ENCODE measurements at regions not wholly inside any gene's neighbourhood (a gene's known extent, or its start where the extent isn't known, plus 50 kb on each side); places are given as distances from the start of the nearest gene placed in this dataset.
"Not testable (repeated sequence)": the region's sequence is repeated elsewhere in the genome, so short reads cannot be mapped to it uniquely, and the experiment has no call there.

DNA sequence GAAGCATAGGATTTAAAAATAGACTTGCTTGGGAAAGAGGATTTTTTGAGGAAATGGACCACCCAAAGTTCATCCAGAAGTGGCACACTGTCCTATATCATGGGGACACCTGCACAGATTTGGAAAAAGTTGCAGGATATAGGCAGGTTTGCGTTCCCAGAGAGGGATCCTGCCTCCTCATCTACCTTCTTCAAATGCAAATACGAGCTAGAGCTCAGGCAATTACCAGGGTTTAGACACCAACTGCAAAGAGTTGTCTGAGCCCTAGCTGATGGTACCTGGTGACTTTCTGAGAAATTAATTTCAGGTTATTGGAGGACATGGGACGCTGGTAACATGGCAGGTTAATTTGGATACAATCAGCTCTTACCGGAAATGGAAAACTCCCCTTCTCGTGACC, 423.7 kb upstream of the MTPN start:
- DNase-seq = no peak

DNA sequence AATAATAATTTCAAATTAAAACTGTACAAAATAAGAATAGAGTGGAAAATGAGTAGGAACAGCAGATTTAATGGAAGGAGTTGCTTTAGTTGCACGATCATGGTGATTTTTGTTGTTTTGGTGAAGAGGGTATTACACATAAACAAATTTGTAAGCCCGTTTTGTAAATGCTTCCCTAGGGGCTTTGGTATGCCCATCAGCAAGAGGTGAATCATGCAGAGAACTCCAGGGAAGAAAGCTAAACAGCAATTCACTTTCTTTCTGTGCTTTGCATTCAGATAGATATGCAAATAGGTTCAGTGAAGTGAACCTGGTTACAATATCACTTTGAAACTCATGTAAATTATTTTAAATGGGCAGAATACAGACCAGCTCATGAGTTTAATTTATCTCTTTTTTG, 422.2 kb upstream of the MTPN start:
- DNase-seq = no peak

DNA sequence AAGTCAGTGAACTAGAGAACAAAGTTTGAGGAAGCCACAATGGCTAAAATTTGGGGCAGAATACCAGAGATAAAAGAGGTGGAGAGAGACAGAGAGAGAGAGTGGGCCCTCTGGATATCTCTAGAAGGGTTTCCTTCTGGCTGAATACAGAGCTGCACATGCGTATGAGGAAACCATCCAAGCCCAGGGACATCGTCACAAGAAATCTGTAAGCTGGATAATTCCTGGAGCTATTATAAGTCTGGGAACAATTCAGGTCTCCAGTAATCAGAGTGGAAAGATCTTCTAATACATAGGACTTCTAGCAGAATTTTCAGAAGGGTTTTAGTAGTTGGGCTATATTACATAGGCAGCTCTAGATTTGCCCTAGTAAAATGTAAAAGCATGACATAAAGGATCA, 415.7 kb upstream of the MTPN start:
- no peak for DNase-seq

- DNase-seq = no peak
These were observed 414.2 kb upstream of the MTPN start for GRCh38 chr7:136391371-136391770.

- no peak for DNase-seq
These were observed 412.8 kb upstream of the MTPN start for GRCh38 chr7:136389933-136390332.

- no peak for DNase-seq
These were observed 409.7 kb upstream of the MTPN start for GRCh38 chr7:136386876-136387275.

GRCh38 chr7:136371409-136371808, 394.2 kb upstream of the MTPN start:
- not testable (repeated sequence) for DNase-seq

DNA sequence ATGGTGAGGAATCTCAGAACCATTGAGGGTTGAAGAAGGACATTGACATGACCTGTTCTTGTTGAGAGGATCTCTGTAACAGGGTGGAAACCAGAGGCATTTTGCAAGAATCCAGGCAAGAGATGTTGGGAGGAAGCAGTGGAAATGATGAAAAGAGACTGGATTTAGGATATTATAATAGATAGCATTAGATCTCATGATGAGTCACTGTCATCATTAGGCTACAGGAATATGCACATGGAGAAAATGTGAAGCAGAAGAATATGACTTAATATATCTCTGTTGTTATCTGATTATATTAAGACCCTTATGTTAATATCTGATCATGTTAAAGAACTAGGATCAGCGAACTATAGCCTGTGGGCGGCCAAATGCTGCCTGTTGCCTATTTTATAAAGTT, 393.0 kb upstream of the MTPN start:
- no peak for DNase-seq

DNA sequence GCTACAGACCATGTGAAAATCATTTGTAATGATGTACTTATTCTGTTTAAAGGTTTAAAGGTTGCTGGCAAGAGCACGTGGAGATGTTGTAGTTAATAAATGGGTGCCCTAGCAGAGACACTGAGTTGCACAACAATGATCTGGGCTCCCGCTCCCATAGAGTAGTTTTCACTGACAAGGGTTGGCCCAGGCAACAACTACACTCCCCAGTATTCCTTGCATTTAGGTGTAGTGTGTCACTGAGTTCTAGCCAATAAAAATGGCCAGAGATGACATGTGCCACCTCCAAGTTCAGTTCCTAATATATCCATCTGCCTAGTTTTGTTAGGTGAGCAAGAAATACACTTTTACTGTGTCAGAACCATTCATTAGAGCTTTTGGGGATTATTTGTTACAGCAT, 392.1 kb upstream of the MTPN start:
- no peak for DNase-seq

GRCh38 chr7:136359333-136359903, 382.3 kb upstream of the MTPN start:
- no peak for DNase-seq

- no peak for DNase-seq
These were observed 376.1 kb upstream of the MTPN start for GRCh38 chr7:136353287-136353686.

GRCh38 chr7:136348542-136349192, 371.5 kb upstream of the MTPN start:
- no peak for DNase-seq

GRCh38 chr7:136348142-136348541, 371.0 kb upstream of the MTPN start:
- DNase-seq = no peak

DNA sequence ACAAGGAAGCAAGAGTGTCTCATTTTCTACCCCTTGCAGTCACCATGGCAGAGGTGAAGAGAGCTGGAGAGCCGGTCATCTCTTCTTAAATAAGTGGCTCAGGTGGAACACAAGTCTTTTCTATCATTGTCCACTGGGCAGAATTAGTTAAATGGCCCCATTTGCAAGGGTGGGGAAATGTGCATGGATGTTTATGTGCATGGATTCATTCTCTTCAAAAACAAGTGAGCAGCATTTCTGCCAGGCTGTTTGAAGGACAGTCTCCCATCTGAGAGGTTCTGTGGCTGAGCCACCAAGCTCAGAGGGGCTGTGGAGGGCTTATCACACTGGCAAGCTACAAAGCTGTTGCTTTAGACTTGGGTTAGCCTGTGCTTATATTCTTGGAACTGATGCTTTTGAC, 370.3 kb upstream of the MTPN start:
- no peak for DNase-seq

GRCh38 chr7:136342251-136342650, 365.1 kb upstream of the MTPN start:
- DNase-seq = no peak

DNA sequence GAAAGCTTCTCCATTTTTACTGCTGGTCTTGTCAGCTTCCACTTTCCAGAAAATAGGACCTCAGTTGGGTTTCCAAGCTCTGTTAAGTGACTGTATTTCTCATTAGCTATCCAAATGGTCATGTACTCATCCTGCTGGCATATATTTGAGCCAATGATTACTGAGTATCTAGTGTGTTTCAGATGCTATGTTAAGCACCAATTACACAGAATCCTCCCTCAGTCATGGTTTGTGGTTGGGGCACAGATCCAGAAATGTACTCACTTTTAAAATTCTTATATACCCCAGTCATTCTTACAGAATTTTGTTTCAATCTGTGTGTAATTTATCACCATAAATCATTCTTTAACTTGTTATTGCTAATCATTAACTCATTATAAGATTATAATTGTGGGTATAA, 362.3 kb upstream of the MTPN start:
- DNase-seq = no peak

DNA sequence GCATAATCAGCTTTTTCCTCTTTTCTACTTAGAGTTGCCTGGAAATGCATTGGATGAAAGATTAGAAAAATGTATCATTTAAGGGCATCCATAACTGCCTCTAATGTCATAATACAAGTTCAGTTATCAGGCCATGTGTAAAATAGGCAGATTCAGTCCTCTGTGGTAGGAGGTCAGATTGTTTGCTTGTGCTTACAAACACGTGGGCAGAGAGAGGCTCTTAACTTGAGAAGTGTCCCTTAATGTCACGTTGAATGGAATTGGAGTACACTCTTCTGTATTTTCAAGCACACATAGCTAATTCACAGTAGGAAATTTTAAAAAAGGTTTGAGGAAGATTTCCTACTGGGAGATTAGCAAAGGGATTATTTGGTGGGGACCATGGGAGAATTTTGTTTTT, 359.8 kb upstream of the MTPN start:
- no peak for DNase-seq

DNA sequence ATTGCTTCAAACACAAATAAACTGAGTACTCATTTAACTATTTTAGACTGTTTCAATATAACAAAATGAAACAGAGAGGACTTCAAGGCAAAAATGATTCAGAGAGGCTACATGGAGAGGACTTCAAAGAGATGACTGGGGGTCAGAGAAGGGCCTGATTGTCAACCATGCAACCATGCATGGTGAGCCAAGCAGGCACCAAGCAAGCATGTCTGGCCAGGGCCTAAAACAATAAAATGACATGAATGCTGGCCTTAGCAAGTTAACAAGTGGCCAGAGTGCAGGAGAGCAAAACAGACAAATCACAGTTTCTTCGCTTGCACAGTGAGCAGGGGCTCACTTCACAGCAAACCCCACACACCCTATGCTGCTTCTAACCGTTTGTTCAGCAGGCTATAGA, 356.5 kb upstream of the MTPN start:
- no peak for DNase-seq

DNA sequence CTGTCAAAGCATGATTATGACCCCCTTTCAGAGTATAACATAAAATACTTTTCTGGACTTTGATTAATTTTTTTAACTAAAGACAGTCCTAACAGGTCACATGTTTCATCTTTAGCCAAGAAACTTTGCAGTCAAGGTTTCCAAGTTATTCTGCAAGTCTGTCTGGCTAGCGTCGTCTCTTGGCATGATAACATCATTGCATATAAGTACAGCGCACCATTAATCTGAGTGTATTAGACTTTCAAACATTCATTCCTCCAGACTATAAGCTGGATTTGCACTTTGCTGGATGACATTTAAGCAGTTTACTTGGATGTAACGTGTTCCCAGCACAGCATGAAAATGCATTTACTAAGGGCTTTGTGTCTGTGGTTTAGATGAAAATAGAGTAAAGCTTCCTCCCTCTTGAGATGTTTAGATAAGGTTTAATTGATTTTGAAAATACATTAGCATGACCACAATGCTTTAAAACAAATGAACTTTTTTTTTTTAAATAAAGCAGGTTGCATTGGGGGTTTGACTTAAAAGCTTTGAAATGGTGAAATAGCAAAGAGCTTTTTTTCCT, 349.0 kb upstream of the MTPN start:
- no peak for DNase-seq

GRCh38 chr7:136325578-136325977, 348.4 kb upstream of the MTPN start:
- no peak for DNase-seq

- DNase-seq = no peak
These were observed 347.9 kb upstream of the MTPN start for GRCh38 chr7:136325027-136325426.

DNA sequence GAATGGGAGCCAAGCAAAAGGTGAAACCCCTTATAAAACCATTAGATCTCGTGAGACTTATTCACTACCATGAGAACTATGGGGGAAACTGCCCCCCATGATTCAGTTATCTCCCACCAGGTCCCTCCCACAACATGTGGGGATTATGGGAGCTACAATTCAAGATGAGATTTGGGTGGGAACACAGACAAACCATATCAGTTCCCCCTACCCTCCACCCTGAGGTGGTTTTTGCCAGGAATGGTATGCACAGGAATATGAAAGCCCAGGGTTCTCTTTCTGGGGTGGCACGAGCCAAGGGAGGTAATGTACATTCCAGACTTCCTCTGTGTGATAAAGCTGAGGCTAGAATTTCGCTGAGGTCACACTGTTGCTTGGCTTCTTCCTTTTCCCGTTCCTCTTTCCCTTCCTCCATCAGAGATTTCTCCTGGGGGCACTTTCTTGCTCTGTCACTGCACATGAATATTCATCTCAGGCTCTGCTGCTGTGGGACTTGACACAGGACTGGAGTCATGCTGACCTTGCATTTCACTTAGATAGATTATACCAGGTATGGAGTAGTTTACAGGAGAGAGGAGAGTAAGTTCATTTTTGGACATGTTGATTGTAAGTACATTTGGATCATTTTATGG, 347.0 kb upstream of the MTPN start:
- DNase-seq = no peak

DNA sequence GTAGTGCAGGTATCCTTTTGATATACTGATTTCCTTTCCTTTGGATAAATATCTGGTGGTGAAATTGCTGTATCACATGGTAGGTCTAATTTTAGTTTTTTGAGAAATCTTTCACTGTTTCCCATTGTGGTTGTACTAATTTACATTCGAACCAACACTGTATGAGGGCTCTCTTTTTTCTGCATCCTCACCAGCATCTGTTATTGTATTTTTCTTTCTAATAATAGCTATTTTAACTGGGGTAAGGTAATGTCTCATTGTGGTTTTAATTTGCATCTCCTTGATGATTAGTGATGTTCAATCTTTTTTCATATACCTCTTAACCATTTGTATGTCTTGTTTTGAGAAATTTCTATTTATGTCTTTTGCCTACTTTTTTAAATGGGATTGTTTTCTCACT, 335.4 kb upstream of the MTPN start:
- no peak for DNase-seq

- DNase-seq = no peak
These were observed 332.2 kb upstream of the MTPN start for GRCh38 chr7:136309407-136309806.
